GM12878 (cell line): ENCODE measurements at regions not wholly inside any gene's neighbourhood (a gene's known extent, or its start where the extent isn't known, plus 50 kb on each side); places are given as distances from the start of the nearest gene placed in this dataset.

Experiments
- ATAC-seq: fragments of 200-7000 bp; cut with Tn5 transposase; 3 replicates; pipeline ENCODE4 v1.9.1; 2020; ENCODE audit warnings: mild to moderate bottlenecking, moderate library complexity
- BruUV-seq: library from RNA; stranded (reverse); fragments of 400-500 nt; replicated peaks from 2 replicates; lab custom pipeline; 2021; lab: Mats Ljungman, UMichigan
- CTCF ChIA-PET: fragments of 300-600 bp; sonication (Branson Sonifier 250); formaldehyde crosslinking; extraction: SDS; loops from one replicate; lab custom pipeline; 2021; ENCODE audit warnings: inconsistent platforms; lab: Yijun Ruan, JAX
- POLR2A ChIA-PET: fragments of 350-600 bp; formaldehyde crosslinking; extraction: SDS; loops from one replicate; lab custom pipeline; 2021; ENCODE audit warnings: inconsistent platforms; lab: Charles Lee
- RAD21 ChIA-PET: fragments of 300-600 bp; sonication (Branson Sonifier 250); formaldehyde crosslinking; loops from one replicate; lab custom pipeline; 2023; ENCODE audit warnings: antibody characterized with exemption; ENCODE audit not compliant: unreplicated experiment; lab: Charles Lee
- SMC1A ChIA-PET: fragments of 300-600 bp; sonication (Branson Sonifier 250); formaldehyde crosslinking; loops from one replicate; lab custom pipeline; 2023; ENCODE audit not compliant: unreplicated experiment, uncharacterized antibody; lab: Charles Lee
- DNase-seq: peaks from one replicate; pipeline ENCODE4 v3.0.0-alpha.2; 2011; ENCODE audit warnings: low read depth, low spot score
- FAIRE-seq: peaks from 3 replicates; lab custom pipeline; 2011; peaks lifted over from hg19 to GRCh38; lab: Jason Lieb, UNC
- H2AFZ ChIP-seq: 2 replicates; pipeline ENCODE4 v1.6.0; 2011; ENCODE audit warnings: low read depth, low read length, control low read depth; ENCODE audit not compliant: control insufficient read depth
- H3K27ac ChIP-seq: 2 replicates; pipeline ENCODE4 v1.5.1; 2011; ENCODE audit warnings: control low read depth; ENCODE audit not compliant: control insufficient read depth, insufficient read depth
- H3K27me3 ChIP-seq, 2 experiments: replicated peaks in 1 of 2; 2 replicates each; pipeline versions ENCODE4 v1.6.0 to v1.6.1; 2011; ENCODE audit warnings: low read length in 1 of 2; ENCODE audit not compliant: control insufficient read depth in 2 of 2, insufficient read depth in 2 of 2
- H3K36me3 ChIP-seq, 2 experiments: 2 replicates each; pipeline ENCODE4 v1.5.1; 2011; ENCODE audit warnings: low read length in 1 of 2; ENCODE audit not compliant: control insufficient read depth in 2 of 2, insufficient read depth in 2 of 2
- H3K4me1 ChIP-seq: 2 replicates; pipeline ENCODE4 v1.6.1; 2011; ENCODE audit warnings: mild to moderate bottlenecking, low read length, moderate library complexity, mixed read lengths; ENCODE audit not compliant: control insufficient read depth, insufficient read depth
- H3K4me2 ChIP-seq: 2 replicates; pipeline ENCODE4 v1.6.0; 2011; ENCODE audit warnings: control low read depth; ENCODE audit not compliant: control insufficient read depth, insufficient read depth
- H3K4me3 ChIP-seq: fragments of 200-600 bp; sonication (generic); 2 replicates; pipeline ENCODE4 v1.5.1; 2016
- H3K79me2 ChIP-seq: 2 replicates; pipeline ENCODE4 v1.6.0; 2011; ENCODE audit warnings: low read length; ENCODE audit not compliant: control insufficient read depth, insufficient read depth
- H3K9ac ChIP-seq: 2 replicates; pipeline ENCODE4 v1.8.0; 2011; ENCODE audit warnings: low read length, control low read depth, mixed read lengths; ENCODE audit not compliant: control insufficient read depth, insufficient read depth
- H3K9me3 ChIP-seq: replicated peaks from 3 replicates; pipeline ENCODE4 v1.5.1; 2011; ENCODE audit warnings: mild to moderate bottlenecking, low read length; ENCODE audit not compliant: control insufficient read depth, insufficient read depth
- H4K20me1 ChIP-seq: 2 replicates; pipeline ENCODE4 v1.6.0; 2011; ENCODE audit not compliant: control insufficient read depth, insufficient read depth
- ETV6 ChIP-seq, 2 experiments: fragments of 450-650 bp in 1 of 2; IDR thresholded peaks in 1 of 2; conservative IDR thresholded peaks in 1 of 2; 2 replicates each; pipeline ENCODE4 v1.6.1; 2014; ENCODE audit warnings: antibody characterized with exemption in 1 of 2, borderline replicate concordance in 1 of 2, low read depth in 1 of 2, mild to moderate bottlenecking in 1 of 2, moderate library complexity in 1 of 2
- KLF5 ChIP-seq: fragments of 450-650 bp; IDR thresholded peaks from 2 replicates; pipeline ENCODE4 v1.6.1; 2014; ENCODE audit warnings: mild to moderate bottlenecking; ENCODE audit not compliant: partially characterized antibody
- MTA3 ChIP-seq: IDR thresholded peaks from 2 replicates; pipeline ENCODE4 v1.6.1; 2012; ENCODE audit warnings: low read length, inconsistent platforms, borderline replicate concordance
- TCF3 ChIP-seq: IDR thresholded peaks from 2 replicates; pipeline ENCODE4 v1.6.1; 2012; ENCODE audit warnings: low read depth, mild to moderate bottlenecking, low read length, borderline replicate concordance; ENCODE audit not compliant: insufficient read depth
- in situ Hi-C: fragments of 300-500 bp; cut with MboI; formaldehyde crosslinking; loops from 9 replicates; pipeline ENCODE4 v1.14.3; 2018; ENCODE audit warnings: mixed read lengths
- intact Hi-C: fragments of 100-400 bp; cut with micrococcal nuclease; formaldehyde crosslinking; loops from one replicate; pipeline ENCODE4 v1.14.2; 2022; ENCODE audit not compliant: unreplicated experiment
- TF ChIP-seq, protein P1 (sequence below): fragments of 450-650 bp; IDR thresholded peaks from 2 replicates; pipeline ENCODE4 v1.6.1; 2017; ENCODE audit warnings: mild to moderate bottlenecking, moderate library complexity
- TF ChIP-seq, protein P2 (sequence below): fragments of 450-650 bp; IDR thresholded peaks from 2 replicates; pipeline ENCODE4 v1.6.1; 2016; ENCODE audit warnings: mild to moderate bottlenecking

DNA sequence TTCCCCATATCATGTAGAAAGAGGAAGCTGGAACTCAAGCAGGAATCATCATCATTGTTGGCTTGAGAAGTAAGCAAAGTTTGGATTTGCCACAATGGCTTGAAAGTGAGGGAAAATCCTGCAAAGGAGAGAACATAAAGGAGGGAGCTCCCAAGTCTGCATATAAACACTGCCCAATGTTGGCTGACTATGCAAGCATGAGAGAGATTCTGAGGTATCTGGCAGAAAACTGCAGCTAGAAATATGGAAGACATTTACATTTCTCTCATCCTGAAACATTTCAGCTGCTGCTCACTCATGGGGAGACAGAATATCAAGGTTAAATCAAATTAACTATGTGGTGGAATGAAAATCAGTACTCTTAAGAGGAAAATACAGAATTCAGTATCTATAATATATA, 415.6 kb upstream of the TNC start:
- no peak for DNase-seq
- no peak for FAIRE-seq

More for the DNA sequence above, 415.6 kb upstream of the TNC start:
- ATAC-seq, result no peak
- H2AFZ ChIP-seq, result no peak overlapping the region
- TF ChIP-seq, protein P1, sequence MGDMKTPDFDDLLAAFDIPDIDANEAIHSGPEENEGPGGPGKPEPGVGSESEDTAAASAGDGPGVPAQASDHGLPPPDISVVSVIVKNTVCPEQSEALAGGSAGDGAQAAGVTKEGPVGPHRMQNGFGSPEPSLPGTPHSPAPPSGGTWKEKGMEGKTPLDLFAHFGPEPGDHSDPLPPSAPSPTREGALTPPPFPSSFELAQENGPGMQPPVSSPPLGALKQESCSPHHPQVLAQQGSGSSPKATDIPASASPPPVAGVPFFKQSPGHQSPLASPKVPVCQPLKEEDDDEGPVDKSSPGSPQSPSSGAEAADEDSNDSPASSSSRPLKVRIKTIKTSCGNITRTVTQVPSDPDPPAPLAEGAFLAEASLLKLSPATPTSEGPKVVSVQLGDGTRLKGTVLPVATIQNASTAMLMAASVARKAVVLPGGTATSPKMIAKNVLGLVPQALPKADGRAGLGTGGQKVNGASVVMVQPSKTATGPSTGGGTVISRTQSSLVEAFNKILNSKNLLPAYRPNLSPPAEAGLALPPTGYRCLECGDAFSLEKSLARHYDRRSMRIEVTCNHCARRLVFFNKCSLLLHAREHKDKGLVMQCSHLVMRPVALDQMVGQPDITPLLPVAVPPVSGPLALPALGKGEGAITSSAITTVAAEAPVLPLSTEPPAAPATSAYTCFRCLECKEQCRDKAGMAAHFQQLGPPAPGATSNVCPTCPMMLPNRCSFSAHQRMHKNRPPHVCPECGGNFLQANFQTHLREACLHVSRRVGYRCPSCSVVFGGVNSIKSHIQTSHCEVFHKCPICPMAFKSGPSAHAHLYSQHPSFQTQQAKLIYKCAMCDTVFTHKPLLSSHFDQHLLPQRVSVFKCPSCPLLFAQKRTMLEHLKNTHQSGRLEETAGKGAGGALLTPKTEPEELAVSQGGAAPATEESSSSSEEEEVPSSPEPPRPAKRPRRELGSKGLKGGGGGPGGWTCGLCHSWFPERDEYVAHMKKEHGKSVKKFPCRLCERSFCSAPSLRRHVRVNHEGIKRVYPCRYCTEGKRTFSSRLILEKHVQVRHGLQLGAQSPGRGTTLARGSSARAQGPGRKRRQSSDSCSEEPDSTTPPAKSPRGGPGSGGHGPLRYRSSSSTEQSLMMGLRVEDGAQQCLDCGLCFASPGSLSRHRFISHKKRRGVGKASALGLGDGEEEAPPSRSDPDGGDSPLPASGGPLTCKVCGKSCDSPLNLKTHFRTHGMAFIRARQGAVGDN, result no peak
- TF ChIP-seq TCF3 (no peak), KLF5 (no peak), MTA3 (no peak), ETV6 (conservative IDR thresholded peaks at IDR 0.05 in 1 of 2, IDR thresholded peaks at IDR 0.05 in 1 of 2; ENCODE audit: borderline replicate concordance in 1 of 2, low read depth in 1 of 2) (no peak)
- TF ChIP-seq, protein P2, sequence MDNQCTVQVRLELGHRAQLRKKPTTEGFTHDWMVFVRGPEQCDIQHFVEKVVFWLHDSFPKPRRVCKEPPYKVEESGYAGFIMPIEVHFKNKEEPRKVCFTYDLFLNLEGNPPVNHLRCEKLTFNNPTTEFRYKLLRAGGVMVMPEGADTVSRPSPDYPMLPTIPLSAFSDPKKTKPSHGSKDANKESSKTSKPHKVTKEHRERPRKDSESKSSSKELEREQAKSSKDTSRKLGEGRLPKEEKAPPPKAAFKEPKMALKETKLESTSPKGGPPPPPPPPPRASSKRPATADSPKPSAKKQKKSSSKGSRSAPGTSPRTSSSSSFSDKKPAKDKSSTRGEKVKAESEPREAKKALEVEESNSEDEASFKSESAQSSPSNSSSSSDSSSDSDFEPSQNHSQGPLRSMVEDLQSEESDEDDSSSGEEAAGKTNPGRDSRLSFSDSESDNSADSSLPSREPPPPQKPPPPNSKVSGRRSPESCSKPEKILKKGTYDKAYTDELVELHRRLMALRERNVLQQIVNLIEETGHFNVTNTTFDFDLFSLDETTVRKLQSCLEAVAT, result no peak
- TF ChIP-seq, all 136 proteins: peak for 0
- Histone ChIP-seq H3K27me3 (no peaks in the 10 kb centered on the region), H3K36me3 (no peaks in the 10 kb centered on the region), H3K4me3 (no peak overlapping the region), H3K4me1 (no peaks in the 10 kb centered on the region), H3K27ac (no peak overlapping the region), H3K79me2 (no peaks in the 10 kb centered on the region), H4K20me1 (no peaks in the 10 kb centered on the region), H3K9me3 (no peaks in the 10 kb centered on the region), H3K9ac (no peak overlapping the region), H3K4me2 (no peak overlapping the region)
- CTCF ChIA-PET, result interaction anchor here (0.7 kb wide), 2 partner anchors 9 to 497 kb away, joined by 3 read pairs; no protein-coding TSS in a partner anchor
- intact Hi-C loops (no loop called here), in situ Hi-C loops (no loop called here)
- POLR2A ChIA-PET, result no interaction called here
- SMC1A ChIA-PET, result interaction anchor here (1.2 to 1.6 kb wide), 2 partner anchors 8 to 488 kb away, joined by 3 to 4 read pairs; no protein-coding TSS in a partner anchor
- BruUV-seq, result no TSS peak
- RAD21 ChIA-PET, result no interaction called here
